ENCODE measurements at regions not wholly inside any gene's neighbourhood (a gene's known extent, or its start where the extent isn't known, plus 50 kb on each side); places are given as distances from the start of the nearest gene placed in this dataset.

GRCh38 chr7:9582824-9583223 is 1149.4 kb downstream of the NXPH1 start:
- TF ChIP-seq TAF1 (IDR thresholded peaks at IDR 0.05; ENCODE audit: borderline replicate concordance, insufficient read depth, low read length) (no peak), FOXP2 (optimal IDR thresholded peaks at IDR 0.05; ENCODE audit: borderline replicate concordance, extremely low read depth, extremely low read length, insufficient read depth) (no peak), SIN3A (IDR thresholded peaks at IDR 0.05; ENCODE audit: borderline replicate concordance, insufficient read depth, low read length) (no peak), POLR2AphosphoS5 (IDR thresholded peaks at IDR 0.05; ENCODE audit: low read depth, low read length) (no peak), REST (IDR thresholded peaks at IDR 0.05; ENCODE audit: insufficient read depth in 1 of 2, low read depth in 2 of 2, low read length in 2 of 2) (no peak)

DNA sequence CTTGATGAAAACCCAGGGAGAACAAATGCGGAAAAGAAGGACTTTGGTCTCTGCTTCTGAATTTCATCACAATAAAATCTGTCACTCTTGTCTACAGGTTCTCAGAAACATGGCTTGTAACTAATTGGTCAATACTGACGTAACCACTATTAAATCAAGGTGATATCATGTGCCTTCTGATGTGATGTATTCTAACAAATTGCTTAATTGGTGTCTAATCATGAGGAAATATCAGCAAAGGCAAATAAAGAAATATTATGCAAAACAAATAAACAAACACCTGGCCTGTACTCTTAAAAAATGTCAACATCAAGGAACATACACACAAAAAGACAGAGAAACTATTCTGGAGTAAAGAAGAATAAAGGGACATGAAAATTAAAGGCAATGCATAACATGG is 1165.0 kb downstream of the NXPH1 start:
- TF ChIP-seq POLR2AphosphoS5 (IDR thresholded peaks at IDR 0.05; ENCODE audit: low read depth, low read length) (no peak), SIN3A (IDR thresholded peaks at IDR 0.05; ENCODE audit: borderline replicate concordance, insufficient read depth, low read length) (no peak), REST (IDR thresholded peaks at IDR 0.05; ENCODE audit: insufficient read depth in 1 of 2, low read depth in 2 of 2, low read length in 2 of 2) (no peak), TAF1 (IDR thresholded peaks at IDR 0.05; ENCODE audit: borderline replicate concordance, insufficient read depth, low read length) (no peak), FOXP2 (optimal IDR thresholded peaks at IDR 0.05; ENCODE audit: borderline replicate concordance, extremely low read depth, extremely low read length, insufficient read depth) (no peak)

DNA sequence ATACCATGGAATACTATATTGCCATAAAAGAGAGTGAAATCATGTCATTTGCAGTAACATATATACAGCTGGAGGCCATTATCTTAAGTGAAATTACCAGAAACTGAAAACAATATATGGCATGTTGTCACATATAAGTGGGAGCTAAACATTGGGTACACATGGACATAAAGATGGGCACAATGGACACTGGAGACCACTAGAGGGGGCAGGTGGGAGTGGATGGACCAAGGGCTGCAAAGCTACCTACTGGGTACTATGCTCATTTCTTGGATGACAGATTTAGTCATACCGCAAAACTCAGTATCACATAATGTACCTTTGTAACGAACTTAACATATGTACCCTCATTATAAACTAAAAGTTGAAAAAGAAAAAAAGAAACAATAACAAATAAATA is 1167.6 kb downstream of the NXPH1 start:
- TF ChIP-seq SIN3A (IDR thresholded peaks at IDR 0.05; ENCODE audit: borderline replicate concordance, insufficient read depth, low read length) = no peak
- TF ChIP-seq FOXP2 (optimal IDR thresholded peaks at IDR 0.05; ENCODE audit: borderline replicate concordance, extremely low read depth, extremely low read length, insufficient read depth) = no peak
- TF ChIP-seq REST (IDR thresholded peaks at IDR 0.05; ENCODE audit: insufficient read depth in 1 of 2, low read depth in 2 of 2, low read length in 2 of 2) = no peak
- TF ChIP-seq POLR2AphosphoS5 (IDR thresholded peaks at IDR 0.05; ENCODE audit: low read depth, low read length) = no peak
- no peak for TF ChIP-seq TAF1 (IDR thresholded peaks at IDR 0.05; ENCODE audit: borderline replicate concordance, insufficient read depth, low read length)

DNA sequence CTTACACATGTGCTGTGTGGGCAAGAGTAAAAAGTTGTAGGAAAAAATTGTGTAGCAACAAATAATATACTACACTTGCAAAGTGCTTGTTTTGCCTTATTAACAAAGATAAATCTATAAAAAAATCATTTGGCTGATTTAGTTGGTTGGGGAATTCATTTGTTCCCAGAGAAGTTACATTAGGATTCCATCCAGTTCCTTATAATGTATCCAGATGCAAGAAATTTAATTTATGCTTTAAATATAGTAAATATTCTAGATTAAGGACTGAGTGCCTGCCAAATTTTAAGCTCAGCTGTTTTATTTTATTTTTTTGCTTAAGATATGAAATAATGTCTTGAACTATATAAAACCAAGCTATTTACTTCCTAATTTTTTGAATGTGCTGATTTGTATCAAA is 1169.9 kb downstream of the NXPH1 start:
- TF ChIP-seq SIN3A (IDR thresholded peaks at IDR 0.05; ENCODE audit: borderline replicate concordance, insufficient read depth, low read length) = no peak

- TF ChIP-seq TAF1 (IDR thresholded peaks at IDR 0.05; ENCODE audit: borderline replicate concordance, insufficient read depth, low read length) (no peak), POLR2AphosphoS5 (IDR thresholded peaks at IDR 0.05; ENCODE audit: low read depth, low read length) (no peak), REST (IDR thresholded peaks at IDR 0.05; ENCODE audit: insufficient read depth in 1 of 2, low read depth in 2 of 2, low read length in 2 of 2) (no peak), FOXP2 (optimal IDR thresholded peaks at IDR 0.05; ENCODE audit: borderline replicate concordance, extremely low read depth, extremely low read length, insufficient read depth) (no peak), SIN3A (IDR thresholded peaks at IDR 0.05; ENCODE audit: borderline replicate concordance, insufficient read depth, low read length) (no peak)
Observed at GRCh38 chr7:9608560-9608959, 1175.2 kb downstream of the NXPH1 start.

All from PFSK-1 (cell line).